SIG-M5 treated with dmso at 0.1 percent for 504 hours (cell line): ENCODE measurements at regions not wholly inside any gene's neighbourhood (a gene's known extent, or its start where the extent isn't known, plus 50 kb on each side); places are given as distances from the start of the nearest gene placed in this dataset.

Experiments used
- DNase-seq: peaks from one replicate; lab custom pipeline; 2025; ENCODE audit not compliant: unreplicated experiment; lab: John Stamatoyannopoulos, UW

DNA sequence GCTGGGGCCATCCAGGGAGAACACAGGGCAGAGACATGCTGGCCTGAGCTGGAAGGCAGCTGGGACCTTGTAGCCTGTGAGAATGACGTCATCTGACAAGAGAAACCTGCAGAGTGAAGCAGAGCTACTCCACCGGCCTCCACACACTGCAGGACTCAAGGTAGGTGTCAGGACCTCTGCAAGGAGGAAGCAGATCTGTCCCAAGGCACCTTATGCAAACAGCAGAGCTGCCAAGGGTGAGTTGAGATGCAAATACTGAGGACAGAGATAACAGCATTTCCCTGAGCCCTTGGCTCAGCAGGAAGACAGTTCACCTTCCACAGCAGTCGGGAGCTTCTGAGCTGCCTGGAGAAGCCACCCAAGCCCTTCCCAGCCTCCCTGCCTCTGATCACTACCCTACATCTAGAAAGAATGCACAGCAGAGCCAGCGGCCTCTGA, 51.9 kb upstream of the IGSF9B start:
- peak; percentile 1 for DNase-seq

DNA sequence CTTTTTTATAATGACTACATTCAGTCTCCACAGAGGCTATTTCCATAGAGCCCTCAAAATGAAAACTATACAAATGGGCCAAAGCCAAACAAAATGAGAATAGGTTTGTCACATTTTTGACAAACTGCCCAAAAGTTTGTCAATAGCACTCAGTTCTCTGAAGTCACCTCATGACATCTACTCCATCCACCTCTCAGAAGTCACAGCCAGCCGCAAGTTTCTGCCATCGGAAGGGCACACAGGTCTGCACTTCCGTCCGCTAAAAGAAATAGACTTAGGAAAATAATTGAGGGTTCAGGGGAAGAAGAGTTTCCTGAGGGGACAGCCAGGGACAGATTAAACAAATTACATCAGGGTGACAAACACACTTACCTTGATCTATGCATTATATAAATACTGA, 55.4 kb upstream of the JAM3 start:
- no peak for DNase-seq

DNA sequence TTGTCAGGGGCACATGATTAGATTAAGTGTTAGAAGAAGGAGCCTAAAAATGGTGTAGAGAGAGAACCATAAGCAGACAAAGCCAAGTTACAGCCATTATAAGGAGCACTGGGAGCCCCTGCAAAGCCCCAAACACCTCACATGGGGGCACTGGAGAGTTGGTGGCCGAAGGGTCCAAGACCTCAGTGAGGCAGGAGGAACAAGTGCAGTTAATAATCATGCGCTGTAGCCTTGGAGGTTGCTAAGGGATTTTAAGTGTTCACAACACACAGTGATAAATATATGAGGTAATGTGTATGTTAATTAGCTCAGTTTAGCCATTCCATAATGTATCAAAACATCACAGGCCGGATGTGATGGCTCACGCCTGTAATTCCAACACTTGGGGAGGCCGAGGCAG, 54.4 kb upstream of the JAM3 start:
- DNase-seq: no peak

DNA sequence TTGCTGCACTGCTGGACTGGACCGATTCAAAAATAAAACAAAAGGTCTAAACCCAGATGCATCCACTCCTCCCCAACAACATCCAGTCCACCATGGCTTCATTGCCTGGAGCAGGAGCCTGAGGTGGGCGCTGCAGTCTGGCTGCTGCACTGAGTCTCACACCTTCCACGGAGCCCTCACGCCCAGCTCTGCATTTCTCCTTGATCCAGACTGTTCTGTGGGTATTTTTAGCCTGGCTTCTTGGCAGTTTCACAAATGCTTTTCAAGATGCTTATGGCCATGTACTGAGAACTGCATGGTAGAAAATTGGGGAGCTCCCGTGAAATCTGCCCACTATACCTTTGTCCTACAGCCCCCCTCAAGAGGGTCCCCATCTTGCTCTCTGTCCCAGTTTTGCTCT, 53.3 kb upstream of the JAM3 start:
- DNase-seq: no peak

DNA sequence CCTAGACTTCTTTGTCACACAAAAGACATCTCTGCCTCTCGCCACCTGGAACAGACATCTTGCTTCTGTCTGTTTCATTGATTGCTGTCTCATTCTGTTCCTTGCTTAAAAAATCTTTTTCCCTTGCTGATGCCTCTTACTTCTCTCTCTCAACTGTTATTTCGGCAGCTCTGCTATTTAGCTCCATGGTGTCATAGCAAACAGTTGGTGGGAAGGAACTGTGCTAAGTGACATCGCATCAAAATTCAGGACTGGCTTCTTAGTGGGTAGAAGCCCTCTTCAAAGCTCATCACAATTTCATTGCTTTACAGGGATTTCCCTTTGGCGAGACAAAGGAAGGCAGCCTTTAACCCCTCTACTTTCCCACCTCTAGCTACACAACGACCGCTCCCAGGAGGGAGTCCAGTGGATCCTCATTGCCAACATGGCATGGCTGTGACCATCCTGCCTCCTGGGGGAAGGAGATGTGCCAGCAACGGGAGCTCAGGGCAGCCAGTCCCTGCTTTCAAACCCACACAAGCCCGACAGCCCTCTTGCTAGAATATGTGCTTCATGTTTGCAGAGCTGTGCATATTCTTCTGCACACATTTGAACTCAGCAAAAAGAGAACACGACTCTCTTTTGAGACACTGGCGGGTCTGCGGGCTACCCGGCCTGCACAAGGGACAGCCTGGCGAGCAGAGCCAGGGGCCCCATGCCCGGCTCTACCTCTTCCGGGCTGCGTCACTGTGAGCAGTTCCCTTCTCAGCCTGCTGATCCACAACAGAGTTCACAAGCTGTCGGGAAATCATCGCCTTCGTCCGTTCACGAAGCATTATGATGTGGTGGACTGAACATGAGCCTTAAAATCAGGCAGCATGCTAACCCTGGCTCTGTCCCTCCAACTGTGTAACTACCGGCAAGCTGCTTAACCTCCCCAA, 51.1 kb upstream of the JAM3 start:
- no peak for DNase-seq
